A549 (cell line): ENCODE measurements at regions not wholly inside any gene's neighbourhood (a gene's known extent, or its start where the extent isn't known, plus 50 kb on each side); places are given as distances from the start of the nearest gene placed in this dataset.
A peak's percentile ranks its signal among the peaks of the same experiment; 100 is the strongest.

Experiments
- ATAC-seq, 2 experiments: fragments of 200-7000 bp in 1 of 2; fragments of >200 bp in 1 of 2; cut with Nextera tagmentation in 1 of 2; cut with Tn5 transposase in 1 of 2; 3 replicates each; pipeline versions ENCODE4 v1.8.0 to v1.9.1; 2018 to 2020; ENCODE audit warnings: mild to moderate bottlenecking in 1 of 2, moderate library complexity in 1 of 2
- CTCF ChIA-PET: fragments of 300-600 bp; sonication (Branson Sonifier 250); formaldehyde crosslinking; extraction: SDS; loops from one replicate; lab custom pipeline; 2021; ENCODE audit warnings: antibody characterized with exemption, inconsistent platforms; lab: Yijun Ruan, JAX
- POLR2A ChIA-PET: fragments of 350-600 bp; formaldehyde crosslinking; extraction: SDS; loops from one replicate; lab custom pipeline; 2021; ENCODE audit warnings: antibody characterized with exemption, inconsistent platforms; lab: Yijun Ruan, JAX
- DNase-seq, 2 experiments: peaks; one replicate each; pipeline versions ENCODE4 v3.0.0 to v3.0.0-alpha.2; 2011 to 2016; ENCODE audit warnings: low read depth in 1 of 2, low spot score in 1 of 2
- FAIRE-seq: peaks from 2 replicates; lab custom pipeline; 2011; peaks lifted over from hg19 to GRCh38; lab: Jason Lieb, UNC
- H3K27ac ChIP-seq, 2 experiments: fragments of >200 bp; sonication (Bioruptor Twin); formaldehyde crosslinking; 3 replicates each; pipeline ENCODE4 v1.5.1; 2016 to 2017
- H3K4me1 ChIP-seq: fragments of >200 bp; sonication (Bioruptor Twin); formaldehyde crosslinking; 3 replicates; pipeline ENCODE4 v1.6.1; 2016
- H3K4me2 ChIP-seq: fragments of >200 bp; sonication (Bioruptor Twin); formaldehyde crosslinking; 3 replicates; pipeline ENCODE4 v1.6.1; 2016
- H3K4me3 ChIP-seq: fragments of >200 bp; sonication (Bioruptor Twin); formaldehyde crosslinking; 3 replicates; pipeline ENCODE4 v1.5.1; 2016
- H3K9me3 ChIP-seq: fragments of >200 bp; sonication (Bioruptor Twin); formaldehyde crosslinking; 3 replicates; pipeline ENCODE4 v1.6.1; 2016
- CBX8 ChIP-seq: fragments of 200-600 bp; sonication (generic); IDR thresholded peaks from 2 replicates; pipeline ENCODE4 v1.6.1; 2016
- CEBPB ChIP-seq, 2 experiments: fragments of >200 bp in 1 of 2; sonication (Bioruptor Twin) in 1 of 2; formaldehyde crosslinking in 1 of 2; IDR thresholded peaks; 2 replicates each; pipeline ENCODE4 v1.6.1; 2012 to 2016
- CHD2 ChIP-seq: fragments of 150-350 bp; IDR thresholded peaks from 2 replicates; pipeline ENCODE4 v1.6.1; 2014; ENCODE audit warnings: low read length; ENCODE audit not compliant: partially characterized antibody
- ESRRA ChIP-seq: fragments of 150-350 bp; IDR thresholded peaks from 2 replicates; pipeline ENCODE4 v1.6.1; 2014; ENCODE audit warnings: mild to moderate bottlenecking, low read length, borderline replicate concordance
- FOSB ChIP-seq: fragments of 250-450 bp; sonication (Bioruptor Pico); IDR thresholded peaks from 2 replicates; pipeline ENCODE4 v1.5.0; 2020; ENCODE audit warnings: mild to moderate bottlenecking, moderate library complexity
- FOSL2 ChIP-seq, 2 experiments: fragments of 450-650 bp in 1 of 2; fragments of >200 bp in 1 of 2; sonication (Bioruptor Twin) in 1 of 2; formaldehyde crosslinking; IDR thresholded peaks; 2 replicates each; pipeline versions ENCODE4 v1.5.0 to v1.6.1; 2016 to 2020; ENCODE audit warnings: mild to moderate bottlenecking in 1 of 2, moderate library complexity in 1 of 2
- GATA3 ChIP-seq: IDR thresholded peaks from 2 replicates; pipeline ENCODE4 v1.6.1; 2012; ENCODE audit warnings: borderline replicate concordance
- HOXB13 ChIP-seq: fragments of 250-450 bp; sonication (Bioruptor Pico); IDR thresholded peaks from 2 replicates; pipeline ENCODE4 v1.5.0; 2020; ENCODE audit warnings: low read depth, mild to moderate bottlenecking, moderate library complexity
- MAFK ChIP-seq: fragments of 450-650 bp; IDR thresholded peaks from 2 replicates; pipeline ENCODE4 v1.6.1; 2014; ENCODE audit not compliant: partially characterized antibody
- NFE2L2 ChIP-seq: fragments of 150-350 bp; conservative IDR thresholded peaks from 2 replicates; pipeline ENCODE4 v1.6.1; 2014; ENCODE audit warnings: low read length
- NPAS2 ChIP-seq: fragments of 250-450 bp; sonication (Bioruptor Pico); IDR thresholded peaks from 2 replicates; pipeline ENCODE4 v1.8.0; 2022; ENCODE audit warnings: mild to moderate bottlenecking, moderate library complexity, borderline replicate concordance
- POLR2A ChIP-seq: IDR thresholded peaks from 2 replicates; pipeline ENCODE4 v1.6.1; 2012; ENCODE audit warnings: mild to moderate bottlenecking, low read length
- RAD21 ChIP-seq, 2 experiments: fragments of >200 bp in 1 of 2; sonication (Bioruptor Twin) in 1 of 2; formaldehyde crosslinking in 1 of 2; IDR thresholded peaks in 1 of 2; conservative IDR thresholded peaks in 1 of 2; 2 replicates in 1 of 2; 3 replicates in 1 of 2; pipeline ENCODE4 v1.6.1; 2012 to 2018; ENCODE audit warnings: inconsistent platforms in 1 of 2
- RNF2 ChIP-seq: fragments of 200-600 bp; sonication (generic); IDR thresholded peaks from 2 replicates; pipeline ENCODE4 v1.6.1; 2016; ENCODE audit warnings: low read depth, mild to moderate bottlenecking, antibody characterized with exemption, moderate library complexity, borderline replicate concordance
- TFCP2L1 ChIP-seq: fragments of 250-450 bp; sonication (Bioruptor Pico); IDR thresholded peaks from 2 replicates; pipeline ENCODE4 v1.5.0; 2021; ENCODE audit warnings: mild to moderate bottlenecking
- WGBS: methylation state at CpG from one replicate; pipeline ENCODE4 v1.1.6; 2017; ENCODE audit errors: missing lambda C conversion rate; 5-methylcytosine and 5-hydroxymethylcytosine counted together
- TF ChIP-seq, protein P1 (sequence below): fragments of 250-450 bp; sonication (Bioruptor Pico); IDR thresholded peaks from 2 replicates; pipeline ENCODE4 v1.5.0; 2021; ENCODE audit warnings: mild to moderate bottlenecking, moderate library complexity, borderline replicate concordance
- TF ChIP-seq, protein P2 (sequence below): IDR thresholded peaks from 2 replicates; pipeline ENCODE4 v1.6.1; 2012
- TF ChIP-seq, protein P3 (sequence below): fragments of >200 bp; sonication (Bioruptor Twin); formaldehyde crosslinking; IDR thresholded peaks from 3 replicates; pipeline ENCODE4 v1.5.1; 2016
- TF ChIP-seq, protein P4 (sequence below): fragments of 200-600 bp; sonication (generic); IDR thresholded peaks from 2 replicates; pipeline ENCODE4 v1.6.1; 2016; ENCODE audit warnings: antibody characterized with exemption, mild to moderate bottlenecking, moderate library complexity

DNA sequence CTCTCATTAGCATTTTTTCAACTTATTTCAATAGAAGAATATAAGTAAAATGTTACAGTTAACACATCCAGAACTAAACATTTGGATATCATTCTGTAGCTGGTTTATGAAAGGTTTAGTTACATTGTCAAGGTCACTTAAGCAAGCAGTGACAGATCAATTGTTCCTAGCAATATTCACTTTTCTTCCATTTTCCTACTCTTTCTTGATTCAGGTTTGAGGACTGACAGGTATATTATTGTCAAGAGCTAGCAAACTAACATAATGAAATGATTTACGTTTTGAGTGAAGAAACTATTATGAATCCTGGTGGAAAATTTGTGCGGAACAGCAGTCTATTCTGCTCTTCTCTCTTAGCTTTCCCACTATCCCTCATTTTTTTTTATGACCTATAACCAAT is 220.4 kb upstream of the ADGRL4 start:
- TF ChIP-seq NFE2L2: no peak
- no peak for TF ChIP-seq ESRRA
- TF ChIP-seq, protein P1, sequence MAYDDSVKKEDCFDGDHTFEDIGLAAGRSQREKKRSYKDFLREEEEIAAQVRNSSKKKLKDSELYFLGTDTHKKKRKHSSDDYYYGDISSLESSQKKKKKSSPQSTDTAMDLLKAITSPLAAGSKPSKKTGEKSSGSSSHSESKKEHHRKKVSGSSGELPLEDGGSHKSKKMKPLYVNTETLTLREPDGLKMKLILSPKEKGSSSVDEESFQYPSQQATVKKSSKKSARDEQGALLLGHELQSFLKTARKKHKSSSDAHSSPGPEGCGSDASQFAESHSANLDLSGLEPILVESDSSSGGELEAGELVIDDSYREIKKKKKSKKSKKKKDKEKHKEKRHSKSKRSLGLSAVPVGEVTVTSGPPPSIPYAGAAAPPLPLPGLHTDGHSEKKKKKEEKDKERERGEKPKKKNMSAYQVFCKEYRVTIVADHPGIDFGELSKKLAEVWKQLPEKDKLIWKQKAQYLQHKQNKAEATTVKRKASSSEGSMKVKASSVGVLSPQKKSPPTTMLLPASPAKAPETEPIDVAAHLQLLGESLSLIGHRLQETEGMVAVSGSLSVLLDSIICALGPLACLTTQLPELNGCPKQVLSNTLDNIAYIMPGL (CRISPR knock-in tag): no peak
- TF ChIP-seq CEBPB (IDR thresholded peaks at IDR 0.05): no peak
- TF ChIP-seq NPAS2: no peak
- TF ChIP-seq FOSB (CRISPR knock-in tag): no peak
- no peak for TF ChIP-seq GATA3
- TF ChIP-seq RAD21 (conservative IDR thresholded peaks at IDR 0.05 in 1 of 2, IDR thresholded peaks at IDR 0.05 in 1 of 2): no peak
- no peak for TF ChIP-seq CHD2
- TF ChIP-seq, protein P2, sequence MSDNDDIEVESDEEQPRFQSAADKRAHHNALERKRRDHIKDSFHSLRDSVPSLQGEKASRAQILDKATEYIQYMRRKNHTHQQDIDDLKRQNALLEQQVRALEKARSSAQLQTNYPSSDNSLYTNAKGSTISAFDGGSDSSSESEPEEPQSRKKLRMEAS: no peak
- TF ChIP-seq TFCP2L1 (CRISPR knock-in tag): no peak
- TF ChIP-seq, protein P3, sequence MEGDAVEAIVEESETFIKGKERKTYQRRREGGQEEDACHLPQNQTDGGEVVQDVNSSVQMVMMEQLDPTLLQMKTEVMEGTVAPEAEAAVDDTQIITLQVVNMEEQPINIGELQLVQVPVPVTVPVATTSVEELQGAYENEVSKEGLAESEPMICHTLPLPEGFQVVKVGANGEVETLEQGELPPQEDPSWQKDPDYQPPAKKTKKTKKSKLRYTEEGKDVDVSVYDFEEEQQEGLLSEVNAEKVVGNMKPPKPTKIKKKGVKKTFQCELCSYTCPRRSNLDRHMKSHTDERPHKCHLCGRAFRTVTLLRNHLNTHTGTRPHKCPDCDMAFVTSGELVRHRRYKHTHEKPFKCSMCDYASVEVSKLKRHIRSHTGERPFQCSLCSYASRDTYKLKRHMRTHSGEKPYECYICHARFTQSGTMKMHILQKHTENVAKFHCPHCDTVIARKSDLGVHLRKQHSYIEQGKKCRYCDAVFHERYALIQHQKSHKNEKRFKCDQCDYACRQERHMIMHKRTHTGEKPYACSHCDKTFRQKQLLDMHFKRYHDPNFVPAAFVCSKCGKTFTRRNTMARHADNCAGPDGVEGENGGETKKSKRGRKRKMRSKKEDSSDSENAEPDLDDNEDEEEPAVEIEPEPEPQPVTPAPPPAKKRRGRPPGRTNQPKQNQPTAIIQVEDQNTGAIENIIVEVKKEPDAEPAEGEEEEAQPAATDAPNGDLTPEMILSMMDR: no peak
- no peak for TF ChIP-seq POLR2A
- no peak for TF ChIP-seq CBX8
- TF ChIP-seq RNF2: no peak
- TF ChIP-seq HOXB13 (CRISPR knock-in tag): no peak
- TF ChIP-seq, protein P4, sequence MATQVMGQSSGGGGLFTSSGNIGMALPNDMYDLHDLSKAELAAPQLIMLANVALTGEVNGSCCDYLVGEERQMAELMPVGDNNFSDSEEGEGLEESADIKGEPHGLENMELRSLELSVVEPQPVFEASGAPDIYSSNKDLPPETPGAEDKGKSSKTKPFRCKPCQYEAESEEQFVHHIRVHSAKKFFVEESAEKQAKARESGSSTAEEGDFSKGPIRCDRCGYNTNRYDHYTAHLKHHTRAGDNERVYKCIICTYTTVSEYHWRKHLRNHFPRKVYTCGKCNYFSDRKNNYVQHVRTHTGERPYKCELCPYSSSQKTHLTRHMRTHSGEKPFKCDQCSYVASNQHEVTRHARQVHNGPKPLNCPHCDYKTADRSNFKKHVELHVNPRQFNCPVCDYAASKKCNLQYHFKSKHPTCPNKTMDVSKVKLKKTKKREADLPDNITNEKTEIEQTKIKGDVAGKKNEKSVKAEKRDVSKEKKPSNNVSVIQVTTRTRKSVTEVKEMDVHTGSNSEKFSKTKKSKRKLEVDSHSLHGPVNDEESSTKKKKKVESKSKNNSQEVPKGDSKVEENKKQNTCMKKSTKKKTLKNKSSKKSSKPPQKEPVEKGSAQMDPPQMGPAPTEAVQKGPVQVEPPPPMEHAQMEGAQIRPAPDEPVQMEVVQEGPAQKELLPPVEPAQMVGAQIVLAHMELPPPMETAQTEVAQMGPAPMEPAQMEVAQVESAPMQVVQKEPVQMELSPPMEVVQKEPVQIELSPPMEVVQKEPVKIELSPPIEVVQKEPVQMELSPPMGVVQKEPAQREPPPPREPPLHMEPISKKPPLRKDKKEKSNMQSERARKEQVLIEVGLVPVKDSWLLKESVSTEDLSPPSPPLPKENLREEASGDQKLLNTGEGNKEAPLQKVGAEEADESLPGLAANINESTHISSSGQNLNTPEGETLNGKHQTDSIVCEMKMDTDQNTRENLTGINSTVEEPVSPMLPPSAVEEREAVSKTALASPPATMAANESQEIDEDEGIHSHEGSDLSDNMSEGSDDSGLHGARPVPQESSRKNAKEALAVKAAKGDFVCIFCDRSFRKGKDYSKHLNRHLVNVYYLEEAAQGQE: no peak
- TF ChIP-seq, all 56 proteins: peak for 0
- WGBS: 46% methylated on average over 2 of the region's 2 CpGs
- Histone ChIP-seq H3K9me3 (no peaks in the 10 kb centered on the region), H3K4me2 (no peak overlapping the region), H3K4me3 (no peak overlapping the region), H3K27ac (no peak overlapping the region), H3K4me1 (no peaks in the 10 kb centered on the region)
- POLR2A ChIA-PET: no interaction called here
- ATAC-seq: no peak
- DNase-seq: no peak
- CTCF ChIA-PET: no interaction called here
- no peak for FAIRE-seq

DNA sequence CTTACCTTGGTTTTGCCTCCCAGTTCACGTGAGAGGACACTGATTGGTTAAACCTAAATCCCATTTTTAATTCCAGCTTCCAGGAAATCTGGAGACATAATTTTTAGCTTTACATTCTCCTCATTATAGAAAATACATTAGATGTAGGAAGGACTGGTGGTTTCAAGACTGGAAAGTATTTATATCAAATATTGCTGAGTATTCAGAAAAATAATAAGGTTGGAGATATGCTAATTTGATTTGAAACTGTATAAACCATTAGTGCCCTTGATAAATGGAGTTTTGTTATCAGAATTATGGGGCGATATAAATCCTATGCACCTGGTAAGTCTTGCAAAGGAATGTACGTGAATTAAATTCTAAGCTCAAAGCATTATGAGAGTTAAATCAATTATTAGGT is 218.0 kb upstream of the ADGRL4 start:
- ChIA-PET CTCF (no interaction called here), POLR2A (no interaction called here)
- Histone ChIP-seq H3K9me3 (no peaks in the 10 kb centered on the region), H3K4me1 (no peaks in the 10 kb centered on the region), H3K4me3 (no peak overlapping the region), H3K4me2 (no peak overlapping the region), H3K27ac (no peak overlapping the region)
- no peak for DNase-seq
- WGBS: 35% methylated on average over 3 of the region's 3 CpGs
- ATAC-seq: no peak
- FAIRE-seq: no peak
- TF ChIP-seq FOSL2 (IDR thresholded peaks at IDR 0.05): no peak
- TF ChIP-seq FOSL2 (CRISPR knock-in tag; IDR thresholded peaks at IDR 0.05): no peak
- peak; percentile 46 for TF ChIP-seq MAFK
- TF ChIP-seq, all 56 proteins: peak for 1
